ENCODE measurements at regions not wholly inside any gene's neighbourhood (a gene's known extent, or its start where the extent isn't known, plus 50 kb on each side); places are given as distances from the start of the nearest gene placed in this dataset.

- Histone ChIP-seq H3K27me3 (ENCODE audit: control insufficient read depth, insufficient read depth, low read length) (no peaks in the 10 kb centered on the region), H3K79me2 (ENCODE audit: control insufficient read depth, insufficient read depth, low read length) (no peaks in the 10 kb centered on the region), H4K20me1 (ENCODE audit: control insufficient read depth, extremely low read depth, insufficient read depth, low read length) (no peaks in the 10 kb centered on the region), H3K4me3 (replicated peaks in 1 of 4; ENCODE audit: control extremely low read depth in 1 of 4, insufficient read depth in 1 of 4, low read depth in 3 of 4, low read length in 4 of 4) (no peak overlapping the region), H2AFZ (ENCODE audit: low read length) (no peak overlapping the region), H3K4me1 (ENCODE audit: control insufficient read depth, extremely low read depth, insufficient read depth, low read length) (no peaks in the 10 kb centered on the region), H3K4me2 (ENCODE audit: extremely low read depth, insufficient read depth, low read length) (no peak overlapping the region), H3K9ac (ENCODE audit: insufficient read depth, low read length) (no peak overlapping the region), H3K9me3 (ENCODE audit: control insufficient read depth, insufficient read depth, low read depth, low read length) (no peaks in the 10 kb centered on the region), H3K36me3 (ENCODE audit: control insufficient read depth, insufficient read depth, low read length) (no peaks in the 10 kb centered on the region), H3K27ac (ENCODE audit: insufficient read depth, low read length) (no peak overlapping the region)
- peak in 1 of 2 donors; percentile 9 for DNase-seq (ENCODE audit: low read depth in 2 of 2)
- TF ChIP-seq EZH2 (IDR thresholded peaks at IDR 0.05; ENCODE audit: low read length, missing control alignments) (no peak), CTCF (conservative IDR thresholded peaks at IDR 0.05 in 1 of 2, IDR thresholded peaks at IDR 0.05 in 1 of 2; ENCODE audit: low read depth in 1 of 2, low read length in 2 of 2) (no peak)
These were observed 109.2 kb downstream of the MTRR start for GRCh38 chr5:7978114-7978513.

GRCh38 chr5:7978991-7979390 is 110.0 kb downstream of the MTRR start:
- no peaks in the 10 kb centered on the region for H3K27me3 ChIP-seq (ENCODE audit: control insufficient read depth, insufficient read depth, low read length)
- H3K4me2 ChIP-seq (ENCODE audit: extremely low read depth, insufficient read depth, low read length) = no peak overlapping the region
- H2AFZ ChIP-seq (ENCODE audit: low read length) = no peak overlapping the region
- no peak overlapping the region for H3K4me3 ChIP-seq (replicated peaks in 1 of 4; ENCODE audit: control extremely low read depth in 1 of 4, insufficient read depth in 1 of 4, low read depth in 3 of 4, low read length in 4 of 4)
- H3K9me3 ChIP-seq (ENCODE audit: control insufficient read depth, insufficient read depth, low read depth, low read length) = no peaks in the 10 kb centered on the region
- no peak for DNase-seq (ENCODE audit: low read depth in 2 of 2)
- H4K20me1 ChIP-seq (ENCODE audit: control insufficient read depth, extremely low read depth, insufficient read depth, low read length) = no peaks in the 10 kb centered on the region
- H3K9ac ChIP-seq (ENCODE audit: insufficient read depth, low read length) = no peak overlapping the region
- no peaks in the 10 kb centered on the region for H3K4me1 ChIP-seq (ENCODE audit: control insufficient read depth, extremely low read depth, insufficient read depth, low read length)
- no peaks in the 10 kb centered on the region for H3K36me3 ChIP-seq (ENCODE audit: control insufficient read depth, insufficient read depth, low read length)
- H3K79me2 ChIP-seq (ENCODE audit: control insufficient read depth, insufficient read depth, low read length) = no peaks in the 10 kb centered on the region
- TF ChIP-seq EZH2 (IDR thresholded peaks at IDR 0.05; ENCODE audit: low read length, missing control alignments) (no peak), CTCF (conservative IDR thresholded peaks at IDR 0.05 in 1 of 2, IDR thresholded peaks at IDR 0.05 in 1 of 2; ENCODE audit: low read depth in 1 of 2, low read length in 2 of 2) (no peak)
- no peak overlapping the region for H3K27ac ChIP-seq (ENCODE audit: insufficient read depth, low read length)

GRCh38 chr5:7980881-7981280 is 111.9 kb downstream of the MTRR start:
- no peaks in the 10 kb centered on the region for H3K27me3 ChIP-seq (ENCODE audit: control insufficient read depth, insufficient read depth, low read length)
- TF ChIP-seq EZH2 (IDR thresholded peaks at IDR 0.05; ENCODE audit: low read length, missing control alignments) (no peak), CTCF (conservative IDR thresholded peaks at IDR 0.05 in 1 of 2, IDR thresholded peaks at IDR 0.05 in 1 of 2; ENCODE audit: low read depth in 1 of 2, low read length in 2 of 2) (no peak)

More at GRCh38 chr5:7980881-7981280, 111.9 kb downstream of the MTRR start:
- no peak overlapping the region for H3K4me3 ChIP-seq (replicated peaks in 1 of 4; ENCODE audit: control extremely low read depth in 1 of 4, insufficient read depth in 1 of 4, low read depth in 3 of 4, low read length in 4 of 4)
- no peaks in the 10 kb centered on the region for H3K4me1 ChIP-seq (ENCODE audit: control insufficient read depth, extremely low read depth, insufficient read depth, low read length)
- H3K9ac ChIP-seq (ENCODE audit: insufficient read depth, low read length) = no peak overlapping the region
- H2AFZ ChIP-seq (ENCODE audit: low read length) = no peak overlapping the region
- H3K9me3 ChIP-seq (ENCODE audit: control insufficient read depth, insufficient read depth, low read depth, low read length) = no peaks in the 10 kb centered on the region
- DNase-seq (ENCODE audit: low read depth in 2 of 2) = no peak
- no peak overlapping the region for H3K4me2 ChIP-seq (ENCODE audit: extremely low read depth, insufficient read depth, low read length)
- no peaks in the 10 kb centered on the region for H3K79me2 ChIP-seq (ENCODE audit: control insufficient read depth, insufficient read depth, low read length)
- no peaks in the 10 kb centered on the region for H3K36me3 ChIP-seq (ENCODE audit: control insufficient read depth, insufficient read depth, low read length)
- H3K27ac ChIP-seq (ENCODE audit: insufficient read depth, low read length) = no peak overlapping the region
- no peaks in the 10 kb centered on the region for H4K20me1 ChIP-seq (ENCODE audit: control insufficient read depth, extremely low read depth, insufficient read depth, low read length)

Data from fibroblast of lung (primary cell).